HL-60 (cell line): ENCODE measurements at regions not wholly inside any gene's neighbourhood (a gene's known extent, or its start where the extent isn't known, plus 50 kb on each side); places are given as distances from the start of the nearest gene placed in this dataset.

Experiments used
- GABPA ChIP-seq: IDR thresholded peaks from 2 replicates; pipeline ENCODE4 v1.6.1; 2012; ENCODE audit warnings: low read depth
- POLR2AphosphoS5 ChIP-seq: IDR thresholded peaks from 2 replicates; pipeline ENCODE4 v1.6.1; 2012; ENCODE audit warnings: low read depth
- TF ChIP-seq, protein P1 (sequence below): IDR thresholded peaks from one replicate; pipeline ENCODE4 v1.5.1; 2011; ENCODE audit warnings: low read length, control low read depth, inconsistent platforms; ENCODE audit not compliant: insufficient read depth
- TF ChIP-seq, protein P2 (sequence below): IDR thresholded peaks from 2 replicates; pipeline ENCODE4 v1.6.1; 2012; ENCODE audit warnings: low read depth; ENCODE audit not compliant: insufficient replicate concordance

DNA sequence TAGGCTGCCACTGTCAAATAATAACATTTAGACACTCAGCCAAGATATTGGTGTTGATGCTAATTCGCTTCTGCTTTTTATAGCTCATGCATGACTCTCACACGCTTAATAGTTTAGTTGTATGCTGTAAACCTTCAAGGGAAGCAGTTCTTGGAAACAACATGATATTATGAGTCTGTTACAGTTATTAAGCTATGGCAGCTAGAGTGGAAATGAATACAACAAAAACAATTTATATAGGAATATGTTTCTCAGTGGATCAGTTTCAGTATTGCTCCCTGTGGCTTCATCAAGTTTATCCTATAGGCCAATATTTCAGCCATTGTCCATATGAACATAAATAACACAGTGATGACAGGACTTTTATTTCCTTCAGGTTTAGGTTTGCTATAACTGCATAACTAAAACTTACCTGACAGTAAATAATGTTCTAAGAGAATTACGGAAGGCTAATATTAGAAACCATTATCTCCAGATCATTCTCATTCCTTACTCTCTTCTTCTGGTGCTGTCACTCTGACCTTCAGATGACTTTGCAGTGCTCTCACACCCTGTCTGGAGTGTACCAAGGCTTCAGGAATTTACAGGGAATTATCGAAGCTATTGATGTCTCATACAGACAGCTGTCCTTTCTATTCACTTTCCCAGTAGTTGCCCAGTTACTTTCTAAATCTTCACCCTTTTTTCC lies 555.0 kb downstream of the ANKRD50 start:
- TF ChIP-seq, protein P1, sequence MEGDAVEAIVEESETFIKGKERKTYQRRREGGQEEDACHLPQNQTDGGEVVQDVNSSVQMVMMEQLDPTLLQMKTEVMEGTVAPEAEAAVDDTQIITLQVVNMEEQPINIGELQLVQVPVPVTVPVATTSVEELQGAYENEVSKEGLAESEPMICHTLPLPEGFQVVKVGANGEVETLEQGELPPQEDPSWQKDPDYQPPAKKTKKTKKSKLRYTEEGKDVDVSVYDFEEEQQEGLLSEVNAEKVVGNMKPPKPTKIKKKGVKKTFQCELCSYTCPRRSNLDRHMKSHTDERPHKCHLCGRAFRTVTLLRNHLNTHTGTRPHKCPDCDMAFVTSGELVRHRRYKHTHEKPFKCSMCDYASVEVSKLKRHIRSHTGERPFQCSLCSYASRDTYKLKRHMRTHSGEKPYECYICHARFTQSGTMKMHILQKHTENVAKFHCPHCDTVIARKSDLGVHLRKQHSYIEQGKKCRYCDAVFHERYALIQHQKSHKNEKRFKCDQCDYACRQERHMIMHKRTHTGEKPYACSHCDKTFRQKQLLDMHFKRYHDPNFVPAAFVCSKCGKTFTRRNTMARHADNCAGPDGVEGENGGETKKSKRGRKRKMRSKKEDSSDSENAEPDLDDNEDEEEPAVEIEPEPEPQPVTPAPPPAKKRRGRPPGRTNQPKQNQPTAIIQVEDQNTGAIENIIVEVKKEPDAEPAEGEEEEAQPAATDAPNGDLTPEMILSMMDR: no peak
- no peak for TF ChIP-seq POLR2AphosphoS5
- TF ChIP-seq, protein P2, sequence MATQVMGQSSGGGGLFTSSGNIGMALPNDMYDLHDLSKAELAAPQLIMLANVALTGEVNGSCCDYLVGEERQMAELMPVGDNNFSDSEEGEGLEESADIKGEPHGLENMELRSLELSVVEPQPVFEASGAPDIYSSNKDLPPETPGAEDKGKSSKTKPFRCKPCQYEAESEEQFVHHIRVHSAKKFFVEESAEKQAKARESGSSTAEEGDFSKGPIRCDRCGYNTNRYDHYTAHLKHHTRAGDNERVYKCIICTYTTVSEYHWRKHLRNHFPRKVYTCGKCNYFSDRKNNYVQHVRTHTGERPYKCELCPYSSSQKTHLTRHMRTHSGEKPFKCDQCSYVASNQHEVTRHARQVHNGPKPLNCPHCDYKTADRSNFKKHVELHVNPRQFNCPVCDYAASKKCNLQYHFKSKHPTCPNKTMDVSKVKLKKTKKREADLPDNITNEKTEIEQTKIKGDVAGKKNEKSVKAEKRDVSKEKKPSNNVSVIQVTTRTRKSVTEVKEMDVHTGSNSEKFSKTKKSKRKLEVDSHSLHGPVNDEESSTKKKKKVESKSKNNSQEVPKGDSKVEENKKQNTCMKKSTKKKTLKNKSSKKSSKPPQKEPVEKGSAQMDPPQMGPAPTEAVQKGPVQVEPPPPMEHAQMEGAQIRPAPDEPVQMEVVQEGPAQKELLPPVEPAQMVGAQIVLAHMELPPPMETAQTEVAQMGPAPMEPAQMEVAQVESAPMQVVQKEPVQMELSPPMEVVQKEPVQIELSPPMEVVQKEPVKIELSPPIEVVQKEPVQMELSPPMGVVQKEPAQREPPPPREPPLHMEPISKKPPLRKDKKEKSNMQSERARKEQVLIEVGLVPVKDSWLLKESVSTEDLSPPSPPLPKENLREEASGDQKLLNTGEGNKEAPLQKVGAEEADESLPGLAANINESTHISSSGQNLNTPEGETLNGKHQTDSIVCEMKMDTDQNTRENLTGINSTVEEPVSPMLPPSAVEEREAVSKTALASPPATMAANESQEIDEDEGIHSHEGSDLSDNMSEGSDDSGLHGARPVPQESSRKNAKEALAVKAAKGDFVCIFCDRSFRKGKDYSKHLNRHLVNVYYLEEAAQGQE: no peak
- no peak for TF ChIP-seq GABPA
